ENCODE measurements at regions not wholly inside any gene's neighbourhood (a gene's known extent, or its start where the extent isn't known, plus 50 kb on each side); places are given as distances from the start of the nearest gene placed in this dataset.
"Not testable (repeated sequence)": the region's sequence is repeated elsewhere in the genome, so short reads cannot be mapped to it uniquely, and the experiment has no call there.

- DNase-seq (ENCODE audit: low read depth) = no peak
These were observed 369.2 kb upstream of the NRP1 start for GRCh38 chr10:33703501-33704213.

DNA sequence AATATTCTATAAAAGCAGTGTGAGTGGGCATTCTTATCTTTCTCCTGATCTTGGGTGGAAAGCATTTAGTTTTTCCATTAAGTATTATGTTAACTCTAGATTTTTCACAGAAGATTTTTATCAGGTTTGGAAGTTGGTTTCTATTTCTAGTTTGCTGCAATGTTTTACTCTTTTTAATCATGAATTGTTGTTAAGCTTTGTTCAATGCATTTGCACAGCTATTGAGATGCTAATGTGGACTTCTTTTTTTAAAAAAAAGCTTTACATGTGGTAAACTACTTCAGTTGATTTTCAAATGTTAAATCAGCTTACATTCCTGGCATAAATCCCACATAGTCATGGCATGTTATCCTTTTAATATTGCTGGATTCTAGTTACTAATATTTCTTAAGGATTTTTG is 363.6 kb upstream of the NRP1 start:
- DNase-seq (ENCODE audit: low read depth) = no peak

DNA sequence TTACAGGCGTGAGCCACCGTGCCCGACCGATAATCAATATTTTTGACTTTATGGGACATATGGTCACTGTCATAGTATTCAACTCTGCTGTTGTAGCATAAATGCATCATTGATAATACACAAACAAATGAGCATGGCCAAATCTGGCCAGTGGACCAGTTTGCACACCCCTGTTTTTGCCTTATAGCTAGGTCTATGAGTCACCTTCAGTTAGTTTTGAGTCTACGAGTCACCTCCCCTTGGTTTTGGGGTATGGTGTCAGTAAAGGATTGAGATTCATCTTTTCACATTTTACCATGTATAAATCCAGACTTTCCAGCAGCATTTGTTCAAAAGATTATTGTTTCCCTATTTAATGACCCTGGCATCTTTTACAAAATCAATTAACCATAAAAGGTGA is 362.5 kb upstream of the NRP1 start:
- DNase-seq (ENCODE audit: low read depth) = no peak

GRCh38 chr10:33695536-33695935 is 361.1 kb upstream of the NRP1 start:
- no peak for DNase-seq (ENCODE audit: low read depth)

DNA sequence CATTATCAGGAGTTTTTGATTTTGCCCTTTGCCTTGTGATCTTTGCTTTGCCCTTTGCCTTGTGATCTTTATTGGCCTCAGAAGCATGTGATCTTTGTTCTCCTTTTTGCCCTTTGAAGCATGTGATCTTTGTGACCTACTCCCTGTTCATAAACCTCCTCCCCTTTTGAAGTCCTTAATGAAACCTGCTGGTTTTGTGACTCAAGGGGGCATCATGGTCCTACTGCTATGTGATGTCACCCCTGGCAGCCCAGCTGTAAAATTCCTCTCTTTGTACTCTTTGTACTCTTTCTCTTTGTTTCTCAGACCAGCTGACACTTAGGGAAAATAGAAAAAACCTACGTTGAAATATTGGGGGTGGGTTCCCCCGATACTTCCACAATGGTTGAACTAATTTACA is 356.1 kb upstream of the NRP1 start:
- DNase-seq (ENCODE audit: low read depth) = not testable (repeated sequence)

DNA sequence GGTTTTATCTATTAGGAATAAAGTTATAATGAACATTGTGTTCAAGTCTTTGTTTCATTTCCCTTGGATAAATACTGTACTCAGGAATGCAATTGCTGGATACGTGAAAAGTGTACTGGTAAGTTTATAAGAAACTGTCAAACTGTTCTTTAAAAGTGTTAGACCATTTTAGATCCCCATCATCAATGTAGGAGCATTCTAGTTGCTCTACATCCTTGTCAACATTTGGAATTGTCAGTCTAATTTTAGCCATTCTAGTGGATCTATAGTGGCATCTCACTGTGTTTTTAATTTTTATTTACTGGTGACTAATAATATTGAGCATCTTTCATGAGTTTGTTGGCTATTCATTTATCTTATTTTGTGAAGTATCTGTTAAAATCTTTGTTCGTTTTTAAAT is 354.0 kb upstream of the NRP1 start:
- no peak for DNase-seq (ENCODE audit: low read depth)

- no peak for DNase-seq (ENCODE audit: low read depth)
These were observed 349.7 kb upstream of the NRP1 start for GRCh38 chr10:33684211-33684611.

GRCh38 chr10:33681595-33681994 is 347.1 kb upstream of the NRP1 start:
- DNase-seq (ENCODE audit: low read depth) = no peak

DNA sequence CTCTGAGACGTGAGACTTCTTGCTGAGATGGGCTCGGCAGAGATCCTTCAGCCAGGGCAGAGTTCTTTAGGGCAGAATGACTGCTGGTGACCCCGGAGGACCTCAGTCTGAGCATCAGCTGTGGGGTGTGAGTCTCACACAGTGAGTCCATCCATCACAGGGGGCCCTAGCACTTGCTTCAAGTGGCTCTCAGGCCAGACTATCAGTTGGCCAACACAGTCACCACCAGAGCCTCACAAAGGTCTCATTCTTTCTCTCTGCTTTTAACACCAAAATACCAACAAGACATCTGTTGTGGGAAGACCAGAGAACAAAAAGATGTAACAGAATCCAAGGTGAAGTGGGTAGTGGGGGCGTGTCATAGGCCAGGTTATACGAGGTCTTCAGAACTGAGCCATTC is 345.6 kb upstream of the NRP1 start:
- DNase-seq (ENCODE audit: low read depth) = no peak

- DNase-seq (ENCODE audit: low read depth) = no peak
These were observed 342.3 kb upstream of the NRP1 start for GRCh38 chr10:33676606-33677339.

DNA sequence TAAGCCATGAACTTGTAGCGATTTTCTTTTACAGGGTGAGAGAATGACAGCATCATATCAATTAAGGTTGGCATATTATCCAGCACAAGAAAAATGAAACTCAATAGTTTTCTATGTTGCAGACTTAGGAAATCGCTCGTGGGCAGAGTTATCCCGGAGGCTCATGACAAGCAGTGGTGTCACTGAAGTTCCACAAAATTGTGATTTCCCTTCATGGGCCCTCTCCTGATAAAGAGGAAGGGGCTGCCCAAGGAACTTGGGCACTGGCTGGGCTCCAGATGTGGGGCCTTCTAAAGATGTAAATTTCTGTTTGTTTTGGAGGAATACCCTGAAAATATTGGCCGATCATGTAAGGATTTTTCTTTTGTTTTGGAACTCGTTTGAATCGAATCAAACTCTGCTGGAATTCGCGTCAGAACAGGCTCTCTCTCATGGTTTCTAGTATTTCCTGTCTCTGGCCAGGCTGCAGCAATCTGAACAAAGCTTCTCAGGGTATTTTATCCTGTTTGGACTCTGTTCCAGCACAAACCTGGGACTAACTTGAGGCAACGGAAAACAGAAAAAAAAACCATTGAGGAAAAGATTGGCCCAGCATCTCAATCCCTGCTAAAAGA is 340.6 kb upstream of the NRP1 start:
- no peak for DNase-seq (ENCODE audit: low read depth)

DNA sequence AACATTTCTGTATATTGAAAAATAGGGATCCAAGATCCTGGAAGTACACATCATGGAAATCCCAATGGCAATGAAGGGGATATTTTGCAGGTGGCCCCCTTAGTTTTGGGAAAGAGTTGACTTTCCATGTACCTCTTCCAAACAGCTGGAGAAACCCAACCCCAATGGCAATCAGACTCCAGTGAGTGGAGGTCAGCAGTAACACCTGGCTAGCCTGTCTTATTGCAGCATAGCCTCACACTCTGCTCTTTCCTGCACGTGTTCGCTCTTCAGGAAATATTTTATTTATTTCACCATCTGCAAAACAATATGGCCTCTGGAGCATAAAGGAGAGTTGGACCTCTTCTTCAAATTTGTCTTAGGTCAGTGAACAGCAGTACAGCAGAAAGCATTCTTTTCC is 340.0 kb upstream of the NRP1 start:
- DNase-seq (ENCODE audit: low read depth) = no peak

GRCh38 chr10:33673839-33674415 is 339.5 kb upstream of the NRP1 start:
- no peak for DNase-seq (ENCODE audit: low read depth)

- DNase-seq (ENCODE audit: low read depth) = no peak
These were observed 335.4 kb upstream of the NRP1 start for GRCh38 chr10:33669904-33670303.

GRCh38 chr10:33666686-33667480 is 332.4 kb upstream of the NRP1 start:
- no peak for DNase-seq (ENCODE audit: low read depth)

GRCh38 chr10:33665501-33665900 is 331.0 kb upstream of the NRP1 start:
- no peak for DNase-seq (ENCODE audit: low read depth)

DNA sequence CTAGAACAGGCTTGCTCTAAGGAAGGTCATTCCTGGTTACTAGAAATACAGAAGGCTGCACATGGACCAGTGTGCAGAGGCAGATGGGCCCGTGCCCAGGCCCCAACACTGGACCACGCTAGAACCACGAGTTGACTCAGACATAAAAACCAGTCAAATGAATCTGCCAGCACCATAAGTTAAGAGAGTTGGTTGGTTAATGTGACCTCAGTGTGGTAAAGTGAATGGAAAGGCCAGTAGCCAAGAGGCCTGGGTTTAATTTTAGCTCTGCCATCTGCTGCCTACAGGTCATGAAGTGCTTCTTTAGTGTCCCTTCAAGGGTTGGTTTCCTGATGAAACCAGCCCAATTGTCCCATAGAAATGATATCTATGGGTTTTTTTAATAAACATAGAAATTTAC is 329.6 kb upstream of the NRP1 start:
- no peak for DNase-seq (ENCODE audit: low read depth)

DNA sequence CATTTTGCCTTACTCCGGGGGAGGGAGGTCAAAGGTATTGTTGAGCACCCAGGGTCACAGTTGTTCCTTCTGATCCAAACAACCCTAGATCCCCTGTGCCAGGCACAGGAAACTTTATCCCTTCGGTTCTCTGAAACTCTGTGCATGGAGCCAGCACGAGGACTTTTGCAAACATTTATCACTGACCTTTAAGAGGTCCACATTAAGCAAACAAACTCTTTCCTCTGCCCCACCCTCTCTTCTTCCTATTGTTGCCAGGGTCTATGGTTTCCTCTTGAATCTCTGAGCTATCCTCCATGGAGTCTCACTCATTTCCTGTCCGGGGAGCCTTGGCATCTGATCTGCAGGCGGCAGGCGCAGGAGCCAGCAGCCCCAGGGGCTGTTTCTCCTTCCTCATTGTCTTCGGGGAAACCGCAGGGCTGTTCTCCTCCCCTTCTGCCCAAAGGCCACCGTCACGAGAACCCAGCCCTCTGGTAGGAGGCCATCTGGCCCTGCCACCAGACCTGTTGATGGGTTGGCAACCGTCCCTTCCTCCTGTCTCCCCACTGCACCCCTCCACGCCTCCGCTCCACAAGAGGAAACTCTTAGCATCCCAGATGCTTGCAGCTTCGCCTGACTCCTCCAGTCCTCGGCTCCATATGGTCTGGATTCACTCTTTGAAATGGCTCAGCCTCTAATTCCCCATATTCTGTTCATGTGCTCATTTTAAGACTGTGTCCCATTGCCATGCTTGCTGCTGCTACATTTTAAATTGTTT is 327.3 kb upstream of the NRP1 start:
- no peak for DNase-seq (ENCODE audit: low read depth)

GRCh38 chr10:33660329-33660728 is 325.9 kb upstream of the NRP1 start:
- no peak for DNase-seq (ENCODE audit: low read depth)

- DNase-seq (ENCODE audit: low read depth) = no peak
These were observed 323.4 kb upstream of the NRP1 start for GRCh38 chr10:33657913-33658312.

- DNase-seq (ENCODE audit: low read depth) = no peak
These were observed 322.9 kb upstream of the NRP1 start for GRCh38 chr10:33657154-33657908.
